Renal cortical epithelial cell (primary cell): ENCODE measurements at regions not wholly inside any gene's neighbourhood (a gene's known extent, or its start where the extent isn't known, plus 50 kb on each side); places are given as distances from the start of the nearest gene placed in this dataset.
A peak's percentile ranks its signal among the peaks of the same experiment; 100 is the strongest.
"Not testable (repeated sequence)": the region's sequence is repeated elsewhere in the genome, so short reads cannot be mapped to it uniquely, and the experiment has no call there.

ENCODE experiments used
- DNase-seq: peaks from one replicate; pipeline ENCODE4 v3.0.0-alpha.2; 2011; ENCODE audit warnings: low read depth

DNA sequence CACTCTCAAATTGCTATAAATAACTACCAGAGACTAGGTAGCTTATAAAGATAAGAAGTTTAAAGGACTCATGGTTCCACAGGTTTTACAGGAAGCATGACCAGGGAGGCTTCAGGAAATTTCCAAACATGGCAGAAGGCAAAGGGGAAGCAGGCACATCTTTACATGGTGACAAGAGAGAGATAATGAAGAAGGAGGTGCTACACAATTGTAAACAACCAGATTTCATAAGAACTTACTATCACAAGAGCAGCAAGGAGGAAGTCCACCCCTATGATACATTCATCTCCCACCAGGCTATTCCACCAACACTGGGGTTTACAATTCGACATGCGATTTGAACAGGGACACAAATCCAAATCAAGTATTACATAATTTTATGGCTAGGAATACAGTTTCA is 257.7 kb downstream of the BTG1 start:
- DNase-seq: no peak

DNA sequence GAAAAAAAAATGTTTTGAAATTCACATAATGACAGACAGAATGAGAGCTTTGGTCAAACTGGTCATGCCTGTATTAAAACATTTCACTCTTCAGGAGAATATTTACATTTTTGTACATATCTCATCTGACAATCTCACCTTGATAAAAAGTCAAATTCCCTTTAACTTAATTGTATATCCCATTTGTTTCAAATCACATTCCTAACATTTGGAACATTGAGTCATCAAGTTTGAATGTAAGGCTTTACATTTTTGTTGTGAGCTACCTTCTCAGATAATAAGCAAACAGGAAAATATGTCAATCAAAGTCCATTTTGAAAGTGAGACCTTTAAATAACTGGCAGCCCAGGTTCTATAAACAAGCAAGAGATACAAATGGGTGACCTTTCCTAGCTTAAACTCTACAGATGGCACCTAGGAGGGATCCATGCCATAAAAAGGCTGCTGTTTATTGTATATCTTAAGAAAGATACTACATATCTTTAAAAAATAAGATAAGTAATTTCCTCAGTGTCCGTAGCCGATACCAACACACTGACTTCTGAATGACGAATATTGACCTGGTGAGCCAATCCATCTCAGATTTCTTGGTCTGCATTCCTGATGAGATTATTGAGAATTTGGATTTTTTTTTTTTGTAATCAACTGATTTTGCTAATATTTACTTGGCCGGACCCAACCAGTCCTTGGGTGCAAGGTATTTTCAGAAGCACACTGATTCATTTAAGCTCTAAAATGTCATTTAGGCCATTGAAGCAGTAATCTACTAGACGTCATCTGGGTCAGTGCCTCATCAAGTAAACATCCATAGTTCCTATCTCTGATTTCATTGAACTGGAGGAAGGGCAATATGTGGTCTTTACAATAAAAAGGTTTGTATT is 259.6 kb downstream of the BTG1 start:
- DNase-seq: no peak

DNA sequence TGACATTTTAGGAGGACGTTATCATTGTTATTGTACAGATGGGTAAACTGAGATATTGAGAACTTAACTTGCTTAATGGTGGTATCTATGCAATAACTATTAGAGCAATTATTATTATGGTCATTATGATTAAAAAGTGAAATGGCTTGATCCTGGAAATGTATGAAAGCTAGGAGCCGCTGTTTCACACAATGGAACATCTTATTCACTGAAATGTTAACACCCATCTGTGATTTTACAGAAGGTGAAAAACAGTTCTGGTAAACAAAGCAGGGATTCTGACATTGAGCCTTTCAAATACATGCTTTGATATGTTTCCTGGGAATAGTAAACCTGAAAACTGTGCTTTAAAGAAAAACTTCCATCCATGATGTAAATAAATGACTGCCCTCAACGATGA is 261.4 kb downstream of the BTG1 start:
- no peak for DNase-seq

GRCh38 chr12:91883811-91884210 is 261.8 kb downstream of the BTG1 start:
- DNase-seq: peak; percentile 23

GRCh38 chr12:91882910-91883309 is 262.7 kb downstream of the BTG1 start:
- DNase-seq: no peak

DNA sequence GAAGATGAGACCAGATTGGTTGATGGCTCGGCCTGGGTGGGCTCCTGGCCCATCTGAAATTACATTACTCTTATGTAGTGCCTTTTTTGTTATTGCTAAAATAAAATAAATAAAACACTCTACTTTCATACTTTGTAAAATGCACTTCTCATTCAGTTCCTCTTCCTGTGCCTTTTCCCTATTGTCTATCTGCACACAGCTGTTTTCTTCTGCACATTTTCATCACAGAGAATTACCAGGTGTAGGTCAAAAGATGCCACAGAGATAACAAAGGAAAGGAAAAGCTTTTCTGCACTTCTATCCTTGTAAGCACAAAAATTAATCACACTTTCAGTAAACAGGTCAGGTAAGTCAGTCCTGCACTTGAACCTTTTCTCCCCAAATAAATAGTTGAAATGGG is 265.1 kb downstream of the BTG1 start:
- DNase-seq: no peak

DNA sequence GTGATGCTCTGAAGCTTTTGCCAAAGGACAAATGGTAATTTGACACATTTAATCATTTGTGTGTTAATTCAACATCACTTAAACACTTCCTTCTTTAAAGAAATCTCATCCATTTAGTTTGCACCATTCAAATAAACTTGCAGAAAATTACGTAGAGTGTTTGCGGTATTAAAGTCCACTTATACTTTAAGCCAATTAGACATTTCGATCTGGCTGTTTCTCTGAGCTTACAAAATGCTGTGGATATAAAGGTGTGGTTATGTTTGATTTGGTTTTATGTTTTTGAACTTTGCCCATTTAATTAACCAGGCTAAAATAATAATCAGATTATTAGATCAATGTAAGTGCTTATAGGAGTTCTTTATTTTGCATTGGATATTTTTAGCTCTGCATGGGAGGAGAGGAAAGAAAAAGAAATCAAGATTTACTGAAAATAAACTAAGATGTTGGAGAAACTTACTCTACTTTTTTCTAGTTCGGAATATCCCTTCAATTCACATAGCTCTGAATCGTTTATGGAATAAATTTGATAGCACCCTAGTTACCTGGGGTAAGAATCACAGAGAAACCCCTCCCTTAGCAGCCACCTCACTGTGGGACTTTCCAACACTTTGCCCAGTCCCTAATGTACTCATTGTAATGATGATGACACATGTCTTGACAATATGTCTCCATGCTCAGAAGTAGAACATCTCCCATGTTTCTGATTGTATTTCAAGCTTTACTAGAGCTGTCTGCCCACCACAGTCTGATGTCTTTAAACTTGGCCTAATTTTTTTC is 268.0 kb downstream of the BTG1 start:
- no peak for DNase-seq

DNA sequence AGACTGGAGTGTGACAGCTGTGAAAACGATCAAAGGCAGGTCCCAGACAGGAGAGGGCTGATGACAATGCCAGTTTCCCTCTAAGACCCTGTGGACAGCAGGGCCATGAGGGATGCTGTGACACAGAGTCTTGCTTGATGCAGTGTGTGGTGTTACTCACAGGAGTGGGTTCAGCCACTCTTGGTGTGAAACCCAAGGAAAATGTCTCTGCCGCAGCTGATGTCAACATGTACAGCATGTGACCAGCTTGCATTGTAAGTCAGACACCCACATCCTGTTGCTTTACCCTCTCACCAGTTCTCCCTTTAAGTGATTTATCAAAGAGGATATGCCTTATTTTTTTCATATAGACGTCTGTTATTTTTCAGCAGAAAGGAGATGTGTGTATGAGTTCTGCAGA is 268.6 kb downstream of the BTG1 start:
- DNase-seq: peak; percentile 30

GRCh38 chr12:91875671-91876070 is 270.0 kb downstream of the BTG1 start:
- DNase-seq: not testable (repeated sequence)

DNA sequence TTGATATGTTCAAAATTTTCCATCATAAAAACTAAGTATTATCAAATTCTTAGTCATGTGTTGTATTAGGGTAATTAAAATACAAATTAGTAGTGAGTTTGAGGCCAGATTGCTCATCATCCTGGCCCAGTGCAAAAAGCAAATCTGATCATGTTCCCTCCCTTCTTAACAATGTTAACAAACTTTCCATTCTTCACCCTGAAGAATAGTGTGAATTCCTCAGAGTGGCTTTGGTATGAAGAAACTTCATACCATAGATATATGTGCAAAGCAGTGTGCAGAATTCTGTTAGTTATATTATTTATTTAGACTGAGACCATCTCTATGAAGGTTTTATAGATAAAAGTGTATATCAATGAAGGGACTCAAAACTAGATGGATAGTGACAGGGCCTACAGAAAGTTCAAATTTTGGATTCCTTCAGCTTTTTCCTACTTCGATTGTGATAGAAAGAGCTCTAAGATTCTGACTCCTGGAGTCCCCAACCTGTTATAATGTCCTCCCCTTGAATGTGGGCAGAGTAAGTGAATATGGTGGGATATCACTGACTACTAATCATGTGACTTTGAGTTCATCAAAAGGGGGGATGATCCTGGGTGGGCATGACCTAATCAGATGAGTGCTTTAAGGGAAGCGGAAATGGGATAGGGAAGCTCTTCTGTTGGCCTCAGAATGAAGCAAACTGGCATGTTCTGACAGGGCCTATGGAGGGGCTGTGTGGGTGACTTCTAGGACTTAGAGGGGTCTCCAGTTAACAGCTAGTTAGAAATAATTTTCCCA is 271.4 kb downstream of the BTG1 start:
- DNase-seq: no peak

DNA sequence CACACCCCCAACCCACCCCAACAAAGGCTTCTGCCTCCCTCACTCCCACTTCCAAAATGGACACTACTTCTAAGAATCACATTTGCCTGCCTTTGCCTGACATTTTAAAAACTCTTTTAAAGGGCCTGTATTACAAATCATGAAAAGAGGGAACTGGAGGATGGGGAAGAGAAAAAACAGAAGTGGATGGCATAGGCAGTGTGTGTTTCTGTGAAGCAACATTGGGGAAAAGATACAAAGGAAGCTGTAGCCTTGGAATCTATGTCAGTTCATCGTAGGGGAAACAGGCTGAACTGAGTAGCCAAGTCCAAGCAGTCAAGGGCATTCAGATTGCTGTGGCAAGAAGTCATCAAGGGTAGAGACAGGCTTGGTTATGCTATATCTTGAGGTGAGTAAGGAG is 273.9 kb downstream of the BTG1 start:
- no peak for DNase-seq

GRCh38 chr12:91870872-91871707 is 274.6 kb downstream of the BTG1 start:
- DNase-seq: no peak

- no peak for DNase-seq
These were observed 277.6 kb downstream of the BTG1 start for GRCh38 chr12:91868054-91868453.

- no peak for DNase-seq
These were observed 279.1 kb downstream of the BTG1 start for GRCh38 chr12:91866566-91866965.

DNA sequence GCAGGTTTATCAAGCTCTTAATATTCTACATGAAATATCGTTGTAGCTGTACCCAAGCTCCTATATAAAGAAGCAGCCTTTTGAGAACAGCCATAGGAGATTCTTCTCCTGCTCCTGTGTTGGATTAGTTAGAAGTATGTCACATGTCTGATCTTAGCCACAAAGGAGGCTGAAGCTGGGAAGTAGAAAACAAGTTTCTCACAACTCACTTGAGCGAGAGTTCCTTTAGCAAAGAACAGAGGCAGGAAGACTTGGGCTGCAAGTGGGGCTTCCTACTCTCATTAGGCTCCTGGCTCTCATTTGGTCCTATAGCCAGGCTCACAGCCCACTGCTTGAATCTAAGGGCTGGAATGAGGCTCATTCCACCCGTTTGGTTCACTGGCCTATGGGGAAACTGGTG is 281.9 kb downstream of the BTG1 start:
- no peak for DNase-seq

DNA sequence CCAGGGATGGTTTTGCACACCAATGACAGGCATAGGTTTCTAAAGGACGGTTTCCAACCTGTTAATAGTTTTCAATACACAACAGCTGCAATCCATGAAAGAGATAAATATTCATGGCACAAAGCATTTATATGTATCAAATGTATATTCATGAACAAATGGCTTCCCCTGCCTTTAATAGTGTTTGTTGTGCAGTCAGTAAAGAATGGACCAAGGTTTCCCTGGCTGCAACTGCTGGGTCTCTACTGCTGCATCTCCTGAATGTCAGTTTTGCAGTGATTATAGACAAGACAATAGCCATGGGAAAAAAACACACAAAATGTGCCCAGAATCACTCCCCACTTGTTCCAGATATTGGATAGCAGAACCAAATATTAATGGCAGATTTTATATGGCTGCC is 284.1 kb downstream of the BTG1 start:
- no peak for DNase-seq

GRCh38 chr12:91859347-91859746 is 286.3 kb downstream of the BTG1 start:
- DNase-seq: no peak

DNA sequence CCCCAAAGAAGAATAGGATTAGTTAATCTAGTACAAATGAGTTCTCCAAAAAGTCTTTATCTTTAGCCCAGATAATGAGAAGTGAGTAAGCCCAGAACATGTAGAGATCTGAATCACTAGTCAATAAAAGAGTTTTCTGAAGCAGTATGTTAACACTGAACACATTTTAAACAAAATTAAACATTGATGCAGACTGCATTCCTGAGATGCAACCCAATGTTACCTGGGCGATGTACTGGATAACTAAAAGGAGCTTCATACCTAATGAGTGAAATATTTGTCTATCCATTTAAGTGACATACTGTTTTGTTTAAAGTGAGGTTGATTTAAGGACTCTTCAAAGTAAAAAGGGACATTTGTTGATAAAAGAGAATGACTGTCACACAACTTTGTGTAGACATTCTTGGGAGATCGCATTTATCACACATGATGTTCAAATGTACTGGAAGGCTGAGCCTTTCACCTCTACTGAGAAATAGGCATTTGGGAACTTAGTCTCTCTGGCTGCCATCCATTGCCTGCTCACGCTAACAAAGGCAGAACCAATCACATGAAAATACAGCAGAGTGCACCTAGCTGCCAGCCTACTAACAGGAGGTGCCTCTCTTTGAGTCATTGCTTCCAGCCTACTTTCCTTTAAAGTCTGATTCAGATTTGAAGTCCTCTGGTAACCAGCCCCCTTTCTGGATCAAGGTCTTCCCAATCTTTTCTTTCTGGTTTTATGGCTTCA is 287.7 kb downstream of the BTG1 start:
- DNase-seq: peak; percentile 16

DNA sequence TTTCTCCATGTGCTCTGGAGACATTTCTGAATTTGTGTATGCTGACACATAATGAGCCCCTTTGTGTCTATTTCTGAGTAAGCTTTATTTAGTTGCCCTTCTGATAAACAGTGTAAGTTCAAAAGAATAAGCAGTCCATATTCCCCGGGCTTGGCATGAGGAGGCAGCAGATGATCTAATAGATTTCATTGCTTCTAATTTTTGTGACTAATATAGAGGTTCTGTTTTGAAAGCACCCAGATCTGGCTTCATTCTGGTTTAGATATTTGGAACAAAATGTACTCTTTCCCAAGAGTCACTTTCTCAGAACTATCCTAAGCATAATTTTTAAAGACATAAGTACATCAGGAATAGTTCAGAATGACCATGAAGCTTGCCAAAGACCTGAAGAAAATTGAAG is 290.9 kb downstream of the BTG1 start:
- DNase-seq: peak; percentile 10

DNA sequence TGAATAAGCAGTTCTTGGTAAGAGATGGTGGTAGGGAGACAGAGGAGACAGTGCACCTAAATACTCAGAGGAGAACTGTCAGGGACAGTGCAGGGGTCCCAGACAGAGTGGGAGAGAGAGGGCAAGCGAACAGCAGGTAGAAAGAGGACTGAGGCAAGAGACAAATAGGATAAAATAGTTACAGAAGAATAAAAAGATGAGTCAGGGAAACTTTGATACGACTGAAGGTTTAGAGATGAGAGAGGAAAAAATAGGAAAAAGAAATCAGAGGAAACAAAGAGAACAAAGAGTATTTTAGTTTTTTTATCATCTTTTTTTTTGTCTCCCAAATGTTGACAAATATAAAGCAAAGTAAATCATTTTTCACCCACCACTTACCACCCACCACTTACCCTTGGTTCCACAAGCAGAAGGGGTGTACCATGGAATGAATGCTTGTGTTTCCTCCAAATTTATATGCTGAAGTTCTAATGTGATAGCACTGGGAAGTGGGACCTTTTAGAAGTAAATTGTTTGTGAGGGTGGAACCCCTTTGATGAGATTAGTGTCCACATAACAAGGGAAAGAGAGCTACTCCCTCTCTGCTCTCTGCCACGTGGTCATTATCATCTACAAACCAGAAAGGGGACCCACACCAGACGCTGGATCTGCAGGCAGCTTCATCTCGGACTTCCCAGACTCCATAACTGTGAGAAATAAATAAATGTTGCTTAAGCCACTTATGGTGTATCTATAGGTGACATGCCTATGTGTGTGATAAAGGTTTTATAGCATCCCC is 292.1 kb downstream of the BTG1 start:
- DNase-seq: no peak
